ENCODE measurements at regions not wholly inside any gene's neighbourhood (a gene's known extent, or its start where the extent isn't known, plus 50 kb on each side); places are given as distances from the start of the nearest gene placed in this dataset.
"Not testable (repeated sequence)": the region's sequence is repeated elsewhere in the genome, so short reads cannot be mapped to it uniquely, and the experiment has no call there.

DNA sequence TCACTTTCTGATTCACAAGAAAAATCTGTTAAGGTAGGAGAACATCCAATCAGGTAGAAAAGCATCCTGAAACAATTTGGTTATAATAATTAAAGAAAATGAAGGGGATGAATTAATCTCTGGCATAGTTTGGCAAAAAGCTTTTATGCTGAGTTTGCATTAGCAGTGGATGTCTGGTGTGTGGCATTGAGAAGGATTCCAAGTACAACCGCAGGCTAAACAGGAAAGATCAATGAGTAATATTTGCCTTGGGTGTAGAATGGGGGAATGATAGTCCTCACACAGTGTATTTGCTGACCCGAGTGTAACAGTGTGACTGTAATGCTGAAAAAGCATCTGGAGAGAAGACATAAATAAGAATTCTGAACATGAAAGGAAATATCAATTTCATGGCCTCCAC is 68.3 kb upstream of the SESTD1 start:
- H3K36me3 ChIP-seq (ENCODE audit: control insufficient read depth, insufficient read depth, low read length) = no peaks in the 10 kb centered on the region
- H3K9me3 ChIP-seq (ENCODE audit: control insufficient read depth, insufficient read depth, low read length) = no peaks in the 10 kb centered on the region
- H3K4me1 ChIP-seq (ENCODE audit: control insufficient read depth, insufficient read depth, low read length) = peaks cover 21% of the 10 kb centered on the region
- H3K9ac ChIP-seq (ENCODE audit: low read depth, low read length) = no peak overlapping the region
- no peak overlapping the region for H3K4me3 ChIP-seq (ENCODE audit: low read depth, low read length)
- H3K27ac ChIP-seq (ENCODE audit: low read depth, low read length) = no peak overlapping the region
- H3K27me3 ChIP-seq (ENCODE audit: control insufficient read depth, insufficient read depth, low read length) = no peaks in the 10 kb centered on the region

GRCh38 chr2:179331061-179331460 is 66.4 kb upstream of the SESTD1 start:
- peaks cover 6% of the 10 kb centered on the region; the same call in 1 of the 2 replicates for H3K4me1 ChIP-seq (ENCODE audit: control insufficient read depth, insufficient read depth, low read length)
- no peaks in the 10 kb centered on the region for H3K27me3 ChIP-seq (ENCODE audit: control insufficient read depth, insufficient read depth, low read length)
- no peak overlapping the region for H3K4me3 ChIP-seq (ENCODE audit: low read depth, low read length)
- no peak overlapping the region for H3K27ac ChIP-seq (ENCODE audit: low read depth, low read length)
- H3K36me3 ChIP-seq (ENCODE audit: control insufficient read depth, insufficient read depth, low read length) = no peaks in the 10 kb centered on the region
- no peaks in the 10 kb centered on the region for H3K9me3 ChIP-seq (ENCODE audit: control insufficient read depth, insufficient read depth, low read length)
- no peak overlapping the region for H3K9ac ChIP-seq (ENCODE audit: low read depth, low read length)

- no peaks in the 10 kb centered on the region for H3K4me1 ChIP-seq (ENCODE audit: control insufficient read depth, insufficient read depth, low read length)
Measured at GRCh38 chr2:179322289-179322688, 57.7 kb upstream of the SESTD1 start.

GRCh38 chr2:179321034-179321433 is 56.4 kb upstream of the SESTD1 start:
- not testable (repeated sequence) for H3K4me3 ChIP-seq (ENCODE audit: low read depth, low read length); H3K27me3 ChIP-seq (ENCODE audit: control insufficient read depth, insufficient read depth, low read length); H3K9me3 ChIP-seq (ENCODE audit: control insufficient read depth, insufficient read depth, low read length); H3K9ac ChIP-seq (ENCODE audit: low read depth, low read length); H3K36me3 ChIP-seq (ENCODE audit: control insufficient read depth, insufficient read depth, low read length); H3K4me1 ChIP-seq (ENCODE audit: control insufficient read depth, insufficient read depth, low read length); H3K27ac ChIP-seq (ENCODE audit: low read depth, low read length)

More at GRCh38 chr2:179322289-179322688, 57.7 kb upstream of the SESTD1 start:
- no peak overlapping the region for H3K27ac ChIP-seq (ENCODE audit: low read depth, low read length)
- H3K9me3 ChIP-seq (ENCODE audit: control insufficient read depth, insufficient read depth, low read length) = no peaks in the 10 kb centered on the region
- no peaks in the 10 kb centered on the region for H3K27me3 ChIP-seq (ENCODE audit: control insufficient read depth, insufficient read depth, low read length)
- no peak overlapping the region for H3K4me3 ChIP-seq (ENCODE audit: low read depth, low read length)
- no peaks in the 10 kb centered on the region for H3K36me3 ChIP-seq (ENCODE audit: control insufficient read depth, insufficient read depth, low read length)
- no peak overlapping the region for H3K9ac ChIP-seq (ENCODE audit: low read depth, low read length)

- not testable (repeated sequence) for H3K4me3 ChIP-seq (ENCODE audit: low read depth, low read length); H3K4me1 ChIP-seq (ENCODE audit: control insufficient read depth, insufficient read depth, low read length); H3K27ac ChIP-seq (ENCODE audit: low read depth, low read length); H3K27me3 ChIP-seq (ENCODE audit: control insufficient read depth, insufficient read depth, low read length); H3K9ac ChIP-seq (ENCODE audit: low read depth, low read length); H3K9me3 ChIP-seq (ENCODE audit: control insufficient read depth, insufficient read depth, low read length); H3K36me3 ChIP-seq (ENCODE audit: control insufficient read depth, insufficient read depth, low read length)
Measured at GRCh38 chr2:179314729-179315128, 50.1 kb upstream of the SESTD1 start.
